A673 (cell line): ENCODE measurements at regions not wholly inside any gene's neighbourhood (a gene's known extent, or its start where the extent isn't known, plus 50 kb on each side); places are given as distances from the start of the nearest gene placed in this dataset.

Experiments
- BruUV-seq: library from RNA; stranded (reverse); fragments of 400-500 nt; replicated peaks from 2 replicates; lab custom pipeline; 2021; lab: Mats Ljungman, UMichigan
- CTCF ChIA-PET: fragments of 300-600 bp; sonication (Branson Sonifier 250); formaldehyde crosslinking; loops from one replicate; lab custom pipeline; 2022; ENCODE audit warnings: antibody characterized with exemption; lab: Charles Lee
- POLR2A ChIA-PET: fragments of 300-600 bp; sonication (Branson Sonifier 250); formaldehyde crosslinking; loops from one replicate; lab custom pipeline; 2022; ENCODE audit warnings: antibody characterized with exemption; ENCODE audit not compliant: low non-redundant PET; lab: Charles Lee
- DNase-seq: peaks from one replicate; pipeline ENCODE4 v3.0.0-alpha.2; 2015; ENCODE audit warnings: low spot score
- H3K27ac ChIP-seq: fragments of 200-600 bp; sonication (generic); 2 replicates; pipeline ENCODE4 v1.5.1; 2016; ENCODE audit warnings: mixed run types, low read depth, mild to moderate bottlenecking, mixed read lengths, antibody characterized with exemption, low read length; ENCODE audit not compliant: poor library complexity, severe bottlenecking
- H3K27me3 ChIP-seq: fragments of 200-600 bp; sonication (generic); replicated peaks from 2 replicates; pipeline ENCODE4 v1.6.1; 2017; ENCODE audit warnings: mixed run types, low read depth, mild to moderate bottlenecking, mixed read lengths, antibody characterized with exemption, low read length; ENCODE audit not compliant: insufficient read depth, poor library complexity
- H3K36me3 ChIP-seq: fragments of 200-600 bp; sonication (generic); 2 replicates; pipeline ENCODE4 v1.6.1; 2016; ENCODE audit warnings: mixed run types, mild to moderate bottlenecking, mixed read lengths, antibody characterized with exemption, low read length; ENCODE audit not compliant: insufficient read depth, poor library complexity, severe bottlenecking
- H3K4me1 ChIP-seq: fragments of 200-600 bp; sonication (generic); 2 replicates; pipeline ENCODE4 v1.6.1; 2017; ENCODE audit warnings: mixed run types, mild to moderate bottlenecking, mixed read lengths, antibody characterized with exemption, low read length; ENCODE audit not compliant: insufficient read depth, poor library complexity, severe bottlenecking
- H3K4me3 ChIP-seq: fragments of 200-600 bp; sonication (generic); 2 replicates; pipeline ENCODE4 v1.5.1; 2016; ENCODE audit warnings: low read depth, mixed run types, mild to moderate bottlenecking, mixed read lengths, low read length; ENCODE audit not compliant: poor library complexity, severe bottlenecking
- H3K9me3 ChIP-seq: fragments of 200-600 bp; sonication (generic); 2 replicates; pipeline ENCODE4 v1.6.1; 2016; ENCODE audit warnings: mixed run types, low read depth, mild to moderate bottlenecking, mixed read lengths, antibody characterized with exemption, low read length; ENCODE audit not compliant: poor library complexity, severe bottlenecking
- CTCF ChIP-seq: fragments of 300-800, 200-600 bp; sonication (generic); conservative IDR thresholded peaks from 2 replicates; pipeline ENCODE4 v1.5.1; 2017; ENCODE audit warnings: low read depth, mild to moderate bottlenecking, antibody characterized with exemption, low read length, moderate library complexity, mixed read lengths
- EZH2 ChIP-seq: fragments of 200-600 bp; sonication (generic); IDR thresholded peaks from 2 replicates; pipeline ENCODE4 v1.6.1; 2017; ENCODE audit warnings: borderline replicate concordance, low read depth, mild to moderate bottlenecking, mixed read lengths, antibody characterized with exemption, low read length; ENCODE audit not compliant: poor library complexity, severe bottlenecking
- intact Hi-C: fragments of 100-400 bp; cut with micrococcal nuclease; formaldehyde crosslinking; loops from one replicate; pipeline ENCODE4 v1.10.0; 2022; ENCODE audit not compliant: unreplicated experiment

- TF ChIP-seq EZH2 (no peak), CTCF (no peak)
- no peaks in the 10 kb centered on the region for H3K9me3 ChIP-seq
- ChIA-PET CTCF (no interaction called here), POLR2A (no interaction called here)
- H3K4me1 ChIP-seq, result peaks cover 3% of the 10 kb centered on the region
- intact Hi-C loops, result no loop called here
- DNase-seq, result no peak
- no TSS peak for BruUV-seq
- H3K27me3 ChIP-seq, result no peaks in the 10 kb centered on the region
- H3K4me3 ChIP-seq, result no peak overlapping the region
- H3K36me3 ChIP-seq, result no peaks in the 10 kb centered on the region
- no peak overlapping the region for H3K27ac ChIP-seq
These were observed 58.7 kb upstream of the ATL2 start for GRCh38 chr2:38435775-38436174.

GRCh38 chr2:38434595-38434994 lies 57.5 kb upstream of the ATL2 start:
- intact Hi-C loops, result no loop called here
- H3K27me3 ChIP-seq, result no peaks in the 10 kb centered on the region
- POLR2A ChIA-PET, result no interaction called here
- no peaks in the 10 kb centered on the region for H3K9me3 ChIP-seq
- no peaks in the 10 kb centered on the region for H3K36me3 ChIP-seq
- H3K27ac ChIP-seq, result no peak overlapping the region
- no TSS peak for BruUV-seq
- no peaks in the 10 kb centered on the region for H3K4me1 ChIP-seq
- no peak for DNase-seq
- CTCF ChIA-PET, result no interaction called here
- TF ChIP-seq EZH2 (no peak), CTCF (no peak)
- no peak overlapping the region for H3K4me3 ChIP-seq

GRCh38 chr2:38433607-38433975 lies 56.5 kb upstream of the ATL2 start:
- Histone ChIP-seq H3K4me1 (no peaks in the 10 kb centered on the region), H3K36me3 (no peaks in the 10 kb centered on the region), H3K9me3 (no peaks in the 10 kb centered on the region), H3K27ac (no peak overlapping the region), H3K27me3 (no peaks in the 10 kb centered on the region), H3K4me3 (no peak overlapping the region)
- BruUV-seq, result no TSS peak
- no peak for DNase-seq
- TF ChIP-seq EZH2, result no peak
- TF ChIP-seq CTCF, result no peak
- POLR2A ChIA-PET, result no interaction called here
- CTCF ChIA-PET, result no interaction called here
- intact Hi-C loops, result no loop called here
